GM12874 (cell line): ENCODE measurements at regions not wholly inside any gene's neighbourhood (a gene's known extent, or its start where the extent isn't known, plus 50 kb on each side); places are given as distances from the start of the nearest gene placed in this dataset.

ENCODE experiments used
- TF ChIP-seq, protein P1 (sequence below): IDR thresholded peaks from 2 replicates; pipeline ENCODE4 v1.5.1; 2011; ENCODE audit warnings: low read depth, mild to moderate bottlenecking, control low read depth, low read length, moderate library complexity; ENCODE audit not compliant: insufficient read depth

DNA sequence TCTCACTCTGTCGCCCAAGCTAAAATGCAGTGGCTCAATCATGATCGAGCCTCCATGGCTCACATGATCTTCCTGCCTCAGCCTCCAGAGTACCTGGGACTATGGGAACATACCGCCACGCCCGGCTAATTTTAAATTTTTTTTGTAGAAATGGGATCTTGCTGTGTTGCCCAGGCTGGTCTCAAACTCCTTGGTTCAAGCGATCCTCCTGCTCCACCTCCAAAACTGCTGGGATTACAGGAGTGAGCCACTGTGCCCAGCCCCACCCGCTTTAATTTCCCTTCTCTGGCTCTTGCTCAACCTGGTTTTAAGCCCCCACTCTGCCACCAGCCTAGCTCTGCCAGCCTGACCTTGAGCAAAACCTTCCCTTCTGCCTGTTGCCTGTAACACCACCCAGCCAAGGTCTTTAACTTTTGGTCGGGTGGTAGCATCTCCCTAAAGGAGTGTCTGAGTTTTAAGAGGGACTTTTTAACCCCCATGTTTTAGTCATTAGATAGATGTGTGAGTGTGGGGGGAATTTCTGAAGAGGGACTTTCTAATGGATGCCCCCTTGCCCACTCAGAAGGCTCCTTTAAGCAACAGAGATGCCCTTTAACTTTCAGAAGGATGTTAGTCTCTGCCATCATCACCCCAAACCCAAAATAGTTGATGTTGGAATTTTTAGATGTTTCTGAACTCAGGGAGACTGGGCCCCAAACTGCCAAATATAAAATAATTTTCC lies 71.8 kb upstream of the FOXP4 start:
- TF ChIP-seq, protein P1, sequence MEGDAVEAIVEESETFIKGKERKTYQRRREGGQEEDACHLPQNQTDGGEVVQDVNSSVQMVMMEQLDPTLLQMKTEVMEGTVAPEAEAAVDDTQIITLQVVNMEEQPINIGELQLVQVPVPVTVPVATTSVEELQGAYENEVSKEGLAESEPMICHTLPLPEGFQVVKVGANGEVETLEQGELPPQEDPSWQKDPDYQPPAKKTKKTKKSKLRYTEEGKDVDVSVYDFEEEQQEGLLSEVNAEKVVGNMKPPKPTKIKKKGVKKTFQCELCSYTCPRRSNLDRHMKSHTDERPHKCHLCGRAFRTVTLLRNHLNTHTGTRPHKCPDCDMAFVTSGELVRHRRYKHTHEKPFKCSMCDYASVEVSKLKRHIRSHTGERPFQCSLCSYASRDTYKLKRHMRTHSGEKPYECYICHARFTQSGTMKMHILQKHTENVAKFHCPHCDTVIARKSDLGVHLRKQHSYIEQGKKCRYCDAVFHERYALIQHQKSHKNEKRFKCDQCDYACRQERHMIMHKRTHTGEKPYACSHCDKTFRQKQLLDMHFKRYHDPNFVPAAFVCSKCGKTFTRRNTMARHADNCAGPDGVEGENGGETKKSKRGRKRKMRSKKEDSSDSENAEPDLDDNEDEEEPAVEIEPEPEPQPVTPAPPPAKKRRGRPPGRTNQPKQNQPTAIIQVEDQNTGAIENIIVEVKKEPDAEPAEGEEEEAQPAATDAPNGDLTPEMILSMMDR = no peak

DNA sequence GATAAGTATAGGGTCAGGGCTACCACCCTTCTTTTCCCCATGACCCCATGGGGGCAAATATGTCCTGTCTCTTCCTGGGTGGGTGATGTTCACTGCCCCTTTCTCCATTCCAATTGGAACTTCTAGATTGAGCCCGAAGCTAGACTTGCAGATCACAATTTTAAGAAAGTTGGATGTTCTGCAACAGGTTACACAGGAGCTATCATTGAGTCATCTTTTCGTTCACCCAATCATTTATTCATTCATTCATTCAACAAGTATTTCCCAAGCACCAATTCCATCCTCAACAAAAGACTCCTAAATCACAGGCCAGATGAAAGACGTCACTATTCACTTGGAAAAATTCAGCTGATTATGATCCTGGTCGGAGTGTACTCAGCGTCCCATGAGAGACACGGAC lies 71.0 kb upstream of the FOXP4 start:
- TF ChIP-seq, protein P1 = no peak

DNA sequence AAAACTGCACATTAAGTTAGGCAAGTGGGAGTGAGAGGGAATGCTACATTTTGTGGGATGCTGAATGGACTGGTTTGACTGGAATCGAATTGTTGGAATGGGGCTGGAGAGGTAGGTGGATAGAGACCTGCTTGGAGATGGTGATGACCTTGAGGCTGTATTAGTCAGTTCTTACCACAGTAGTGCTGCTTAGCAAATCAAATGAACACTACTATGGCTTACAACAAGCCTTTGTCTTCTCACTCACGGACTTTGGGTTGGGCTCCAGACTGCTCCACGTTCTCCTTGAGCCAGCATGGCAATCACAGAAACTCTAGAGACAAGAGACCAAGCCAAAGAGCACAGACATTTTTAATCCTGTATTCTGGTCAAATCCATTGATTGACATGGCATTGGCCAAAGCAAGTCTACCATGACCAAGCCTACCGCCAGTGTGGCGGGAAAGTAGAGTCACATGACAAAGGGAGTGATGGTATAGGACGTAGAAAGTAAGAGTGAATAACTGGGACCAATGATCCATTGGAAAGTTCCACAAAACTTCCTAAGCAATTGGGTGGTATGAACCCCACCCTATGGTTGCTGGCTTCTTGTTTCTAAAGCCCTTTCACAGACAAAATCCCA lies 70.3 kb upstream of the FOXP4 start:
- TF ChIP-seq, protein P1 = no peak

DNA sequence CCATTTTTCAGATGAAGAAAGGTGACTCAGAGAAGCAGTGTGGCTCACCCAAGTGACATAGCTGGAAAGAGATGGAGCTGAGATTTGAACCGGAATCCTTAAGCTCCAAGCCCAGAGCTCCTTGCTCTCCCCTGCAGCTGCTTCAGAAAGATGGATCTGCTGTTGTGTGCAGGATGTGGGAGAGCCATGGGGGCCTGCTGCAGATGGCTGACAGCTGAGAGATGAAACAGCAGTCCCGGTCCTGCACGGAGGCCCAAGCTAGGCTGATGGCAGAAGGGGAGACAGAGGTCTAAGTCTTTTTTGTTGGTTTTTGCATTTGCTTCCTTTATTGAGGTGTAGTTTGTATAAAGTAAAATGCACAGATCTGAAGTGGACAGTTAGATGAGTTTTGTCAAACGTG lies 69.8 kb upstream of the FOXP4 start:
- TF ChIP-seq, protein P1 = no peak

DNA sequence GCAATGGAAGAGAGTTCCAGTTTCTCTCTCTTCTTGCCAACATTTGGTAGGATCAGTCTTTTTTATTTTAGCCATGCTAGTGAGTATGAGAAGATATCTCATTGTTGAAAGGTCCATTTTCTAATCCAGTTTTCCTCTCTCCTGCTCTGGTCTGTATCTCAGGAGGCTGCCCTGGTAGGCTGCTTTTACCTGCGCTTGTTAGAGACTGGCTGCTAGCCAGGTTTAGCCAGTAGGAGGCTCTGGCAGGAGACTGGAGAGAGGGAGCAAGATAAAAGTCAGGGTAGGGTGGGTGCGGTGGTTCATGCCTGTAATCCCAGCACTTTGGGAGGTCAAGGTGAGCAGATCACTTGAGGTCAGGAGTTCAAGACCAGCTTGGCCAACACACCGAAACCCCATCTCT lies 68.6 kb upstream of the FOXP4 start:
- TF ChIP-seq, protein P1 = no peak

DNA sequence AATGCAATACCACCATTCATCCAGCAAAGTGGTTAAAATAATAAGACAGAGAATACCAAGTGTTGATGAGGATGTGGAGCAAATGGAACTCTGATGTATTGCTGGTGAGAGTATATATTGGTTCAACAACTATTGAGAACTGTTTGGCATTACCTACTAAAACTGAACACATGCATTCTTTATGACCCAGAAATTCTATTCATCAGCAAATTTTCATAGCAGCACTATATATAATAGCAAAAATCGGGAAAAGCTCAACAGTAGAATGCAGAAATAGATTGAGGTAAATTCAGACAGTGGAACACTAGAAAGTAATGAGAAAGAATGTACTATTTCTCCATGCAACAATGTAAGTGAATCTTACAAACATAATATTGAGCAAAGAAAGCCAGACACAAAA lies 62.2 kb upstream of the FOXP4 start:
- TF ChIP-seq, protein P1 = no peak

DNA sequence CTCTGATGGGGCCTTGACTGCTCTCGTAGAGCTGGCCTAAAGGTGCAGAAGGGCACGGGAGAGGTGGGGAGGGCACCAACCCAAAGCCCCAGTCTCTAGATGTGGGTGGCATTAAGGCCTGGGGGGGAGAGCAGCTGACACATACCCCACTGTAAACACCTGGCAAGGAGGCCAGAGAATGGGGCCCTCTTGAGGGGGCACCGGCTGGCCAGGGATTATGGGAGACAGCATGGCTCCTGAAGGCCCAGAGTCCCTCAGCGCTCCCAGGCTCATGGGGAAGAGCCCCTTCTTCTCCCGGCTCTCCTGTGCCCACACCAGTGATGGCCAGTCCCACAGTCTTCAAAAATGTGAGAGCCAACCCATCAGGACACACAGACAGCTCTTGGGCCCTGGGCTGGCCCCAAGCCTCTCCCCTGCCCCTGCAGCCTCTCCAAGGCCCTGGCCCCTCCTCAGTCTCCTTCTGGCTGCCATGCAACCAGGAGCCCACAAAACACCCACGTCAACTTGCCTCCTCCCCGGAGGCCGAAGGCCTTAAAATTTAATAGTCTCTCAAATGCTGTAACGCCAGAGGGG lies 58.2 kb upstream of the FOXP4 start:
- TF ChIP-seq, protein P1 = no peak
